Transverse colon (tissue), 3 donors: ENCODE measurements at regions not wholly inside any gene's neighbourhood (a gene's known extent, or its start where the extent isn't known, plus 50 kb on each side); places are given as distances from the start of the nearest gene placed in this dataset.

ENCODE experiments used
- POLR2A ChIP-seq: fragments of 450-650 bp; IDR thresholded peaks from one replicate; pipeline ENCODE4 v1.6.1; 2016; ENCODE audit warnings: antibody characterized with exemption, mild to moderate bottlenecking, moderate library complexity
- TF ChIP-seq, protein P1 (sequence below), 5 experiments: fragments of 200-600 bp in 3 of 5; fragments of 450-650 bp in 2 of 5; sonication (generic) in 3 of 5; IDR thresholded peaks; 1 replicate in 2 of 5; 2 replicates in 3 of 5; pipeline ENCODE4 v1.5.1; 2016 to 2017; ENCODE audit warnings: antibody characterized with exemption in 5 of 5, inconsistent platforms in 3 of 5, mild to moderate bottlenecking in 2 of 5, moderate library complexity in 1 of 5

DNA sequence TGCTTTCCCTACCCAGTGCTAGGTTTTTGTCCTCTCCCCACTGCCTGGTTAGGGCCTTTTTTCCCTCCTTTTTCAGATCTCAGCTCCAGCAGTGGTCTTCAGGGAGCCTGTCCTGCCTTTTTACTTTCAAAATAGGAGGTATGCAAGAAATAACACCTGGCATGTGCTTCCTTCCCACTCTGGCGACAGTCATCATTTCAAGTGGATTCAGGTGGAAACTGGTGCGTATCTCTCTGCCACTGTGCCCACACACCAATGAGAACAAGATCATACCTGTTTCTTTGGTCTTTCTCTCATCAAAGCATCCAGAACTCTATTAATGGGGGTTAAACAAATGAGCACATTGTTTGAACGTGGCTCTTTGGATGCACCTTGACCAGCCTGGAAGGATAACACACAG lies 95.7 kb upstream of the GGTLC1 start:
- TF ChIP-seq, protein P1, sequence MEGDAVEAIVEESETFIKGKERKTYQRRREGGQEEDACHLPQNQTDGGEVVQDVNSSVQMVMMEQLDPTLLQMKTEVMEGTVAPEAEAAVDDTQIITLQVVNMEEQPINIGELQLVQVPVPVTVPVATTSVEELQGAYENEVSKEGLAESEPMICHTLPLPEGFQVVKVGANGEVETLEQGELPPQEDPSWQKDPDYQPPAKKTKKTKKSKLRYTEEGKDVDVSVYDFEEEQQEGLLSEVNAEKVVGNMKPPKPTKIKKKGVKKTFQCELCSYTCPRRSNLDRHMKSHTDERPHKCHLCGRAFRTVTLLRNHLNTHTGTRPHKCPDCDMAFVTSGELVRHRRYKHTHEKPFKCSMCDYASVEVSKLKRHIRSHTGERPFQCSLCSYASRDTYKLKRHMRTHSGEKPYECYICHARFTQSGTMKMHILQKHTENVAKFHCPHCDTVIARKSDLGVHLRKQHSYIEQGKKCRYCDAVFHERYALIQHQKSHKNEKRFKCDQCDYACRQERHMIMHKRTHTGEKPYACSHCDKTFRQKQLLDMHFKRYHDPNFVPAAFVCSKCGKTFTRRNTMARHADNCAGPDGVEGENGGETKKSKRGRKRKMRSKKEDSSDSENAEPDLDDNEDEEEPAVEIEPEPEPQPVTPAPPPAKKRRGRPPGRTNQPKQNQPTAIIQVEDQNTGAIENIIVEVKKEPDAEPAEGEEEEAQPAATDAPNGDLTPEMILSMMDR (IDR thresholded peaks at IDR 0.05) = no peak
- TF ChIP-seq POLR2A = no peak
